BJ (cell line): ENCODE measurements at regions not wholly inside any gene's neighbourhood (a gene's known extent, or its start where the extent isn't known, plus 50 kb on each side); places are given as distances from the start of the nearest gene placed in this dataset.

ENCODE experiments used
- CTCF ChIA-PET: fragments of 350-600 bp; formaldehyde crosslinking; extraction: SDS; loops from one replicate; lab custom pipeline; 2021; ENCODE audit warnings: antibody characterized with exemption, inconsistent platforms; lab: Yijun Ruan, JAX
- POLR2A ChIA-PET: fragments of 300-600 bp; sonication (Branson Sonifier 250); formaldehyde crosslinking; extraction: SDS; loops from one replicate; lab custom pipeline; 2021; ENCODE audit warnings: antibody characterized with exemption; lab: Charles Lee
- DNase-seq: peaks from one replicate; pipeline ENCODE4 v3.0.0-alpha.2; 2011; ENCODE audit warnings: low read depth
- H3K27me3 ChIP-seq: 2 replicates; pipeline ENCODE4 v1.6.0; 2011; ENCODE audit warnings: low read length; ENCODE audit not compliant: control insufficient read depth, insufficient read depth
- H3K36me3 ChIP-seq: 2 replicates; pipeline ENCODE4 v1.5.1; 2011; ENCODE audit warnings: low read length; ENCODE audit not compliant: control insufficient read depth, insufficient read depth
- H3K4me3 ChIP-seq: 2 replicates; pipeline ENCODE4 v1.5.1; 2011; ENCODE audit warnings: low read depth, mild to moderate bottlenecking, control low read depth, low read length
- TF ChIP-seq, protein P1 (sequence below): IDR thresholded peaks from 2 replicates; pipeline ENCODE4 v1.5.1; 2011; ENCODE audit warnings: low read depth, mild to moderate bottlenecking, control low read depth, inconsistent platforms, low read length, moderate library complexity; ENCODE audit not compliant: insufficient read depth

DNA sequence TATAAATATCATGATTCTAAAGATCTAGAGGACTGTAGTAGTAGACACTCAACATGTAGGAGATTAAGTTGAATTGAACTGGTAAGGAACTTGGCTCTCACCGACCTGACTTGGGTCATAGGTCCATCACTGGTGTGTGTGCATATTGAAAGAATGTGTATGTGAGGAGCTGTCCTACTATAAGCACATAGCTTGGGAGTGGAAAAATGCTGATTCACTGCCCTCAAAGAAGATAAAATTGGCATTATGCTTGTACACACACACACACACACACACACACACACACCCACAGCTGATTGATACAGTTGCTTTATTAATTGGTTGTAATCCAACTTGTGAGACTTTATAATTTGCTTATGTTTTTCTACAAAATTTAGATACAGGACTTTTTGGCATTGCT is 411.0 kb upstream of the NR2F2 start:
- H3K4me3 ChIP-seq, result no peak overlapping the region
- ChIA-PET POLR2A (no interaction called here), CTCF (no interaction called here)
- no peaks in the 10 kb centered on the region for H3K36me3 ChIP-seq
- no peak for DNase-seq
- TF ChIP-seq, protein P1, sequence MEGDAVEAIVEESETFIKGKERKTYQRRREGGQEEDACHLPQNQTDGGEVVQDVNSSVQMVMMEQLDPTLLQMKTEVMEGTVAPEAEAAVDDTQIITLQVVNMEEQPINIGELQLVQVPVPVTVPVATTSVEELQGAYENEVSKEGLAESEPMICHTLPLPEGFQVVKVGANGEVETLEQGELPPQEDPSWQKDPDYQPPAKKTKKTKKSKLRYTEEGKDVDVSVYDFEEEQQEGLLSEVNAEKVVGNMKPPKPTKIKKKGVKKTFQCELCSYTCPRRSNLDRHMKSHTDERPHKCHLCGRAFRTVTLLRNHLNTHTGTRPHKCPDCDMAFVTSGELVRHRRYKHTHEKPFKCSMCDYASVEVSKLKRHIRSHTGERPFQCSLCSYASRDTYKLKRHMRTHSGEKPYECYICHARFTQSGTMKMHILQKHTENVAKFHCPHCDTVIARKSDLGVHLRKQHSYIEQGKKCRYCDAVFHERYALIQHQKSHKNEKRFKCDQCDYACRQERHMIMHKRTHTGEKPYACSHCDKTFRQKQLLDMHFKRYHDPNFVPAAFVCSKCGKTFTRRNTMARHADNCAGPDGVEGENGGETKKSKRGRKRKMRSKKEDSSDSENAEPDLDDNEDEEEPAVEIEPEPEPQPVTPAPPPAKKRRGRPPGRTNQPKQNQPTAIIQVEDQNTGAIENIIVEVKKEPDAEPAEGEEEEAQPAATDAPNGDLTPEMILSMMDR, result no peak
- H3K27me3 ChIP-seq, result no peaks in the 10 kb centered on the region

GRCh38 chr15:95921404-95921803 is 409.1 kb upstream of the NR2F2 start:
- DNase-seq, result no peak
- no peak overlapping the region for H3K4me3 ChIP-seq
- no peaks in the 10 kb centered on the region for H3K36me3 ChIP-seq
- ChIA-PET POLR2A (no interaction called here), CTCF (no interaction called here)
- H3K27me3 ChIP-seq, result no peaks in the 10 kb centered on the region
- TF ChIP-seq, protein P1, result no peak

- TF ChIP-seq, protein P1, result no peak
- Histone ChIP-seq H3K4me3 (no peak overlapping the region), H3K27me3 (no peaks in the 10 kb centered on the region), H3K36me3 (no peaks in the 10 kb centered on the region)
- DNase-seq, result no peak
- ChIA-PET POLR2A (no interaction called here), CTCF (no interaction called here)
Observed at GRCh38 chr15:95922431-95922830, 408.1 kb upstream of the NR2F2 start.

DNA sequence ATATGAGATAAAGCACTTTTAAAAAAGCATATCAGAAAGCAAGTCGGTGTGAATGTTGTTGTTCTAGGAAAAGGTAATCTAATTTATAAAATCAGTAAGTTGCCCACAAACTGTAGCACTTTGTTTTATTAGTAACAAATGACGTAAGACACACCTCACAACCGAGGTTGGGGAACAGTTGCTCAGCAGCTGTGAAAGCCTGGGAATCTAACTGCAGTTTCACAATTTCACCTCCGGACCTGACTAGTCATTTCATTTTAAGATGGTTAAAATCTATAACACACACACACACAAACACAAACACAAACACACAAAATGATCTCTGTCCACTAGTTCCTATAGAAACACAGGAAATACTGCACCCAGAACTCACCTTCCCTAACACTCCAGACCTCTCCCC is 406.7 kb upstream of the NR2F2 start:
- TF ChIP-seq, protein P1, result no peak
- CTCF ChIA-PET, result no interaction called here
- DNase-seq, result no peak
- H3K27me3 ChIP-seq, result no peaks in the 10 kb centered on the region
- H3K4me3 ChIP-seq, result no peak overlapping the region
- POLR2A ChIA-PET, result no interaction called here
- H3K36me3 ChIP-seq, result no peaks in the 10 kb centered on the region

DNA sequence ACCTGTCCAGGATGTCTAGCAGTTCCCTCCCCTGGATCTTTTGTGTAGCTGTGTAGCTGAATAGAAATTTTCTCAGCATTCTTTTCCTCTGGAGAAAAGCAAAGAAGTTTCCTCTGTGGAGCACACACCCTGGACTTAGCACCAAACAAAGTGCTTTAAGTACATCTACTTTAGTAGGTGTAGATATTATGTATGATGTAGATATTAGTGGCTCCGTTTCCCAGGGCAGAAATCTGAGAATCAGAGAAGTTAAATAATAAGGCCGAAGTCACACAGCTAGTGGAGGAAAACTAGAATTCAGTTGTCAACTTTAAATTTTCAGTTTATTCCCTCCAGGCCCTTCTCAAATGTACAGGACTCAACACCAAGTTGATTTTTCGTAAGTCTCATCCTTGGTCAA is 401.7 kb upstream of the NR2F2 start:
- no peaks in the 10 kb centered on the region for H3K27me3 ChIP-seq
- TF ChIP-seq, protein P1, result no peak
- no peak overlapping the region for H3K4me3 ChIP-seq
- ChIA-PET POLR2A (no interaction called here), CTCF (no interaction called here)
- DNase-seq, result no peak
- H3K36me3 ChIP-seq, result no peaks in the 10 kb centered on the region
